ENCODE measurements at regions not wholly inside any gene's neighbourhood (a gene's known extent, or its start where the extent isn't known, plus 50 kb on each side); places are given as distances from the start of the nearest gene placed in this dataset.
"Not testable (repeated sequence)": the region's sequence is repeated elsewhere in the genome, so short reads cannot be mapped to it uniquely, and the experiment has no call there.

DNA sequence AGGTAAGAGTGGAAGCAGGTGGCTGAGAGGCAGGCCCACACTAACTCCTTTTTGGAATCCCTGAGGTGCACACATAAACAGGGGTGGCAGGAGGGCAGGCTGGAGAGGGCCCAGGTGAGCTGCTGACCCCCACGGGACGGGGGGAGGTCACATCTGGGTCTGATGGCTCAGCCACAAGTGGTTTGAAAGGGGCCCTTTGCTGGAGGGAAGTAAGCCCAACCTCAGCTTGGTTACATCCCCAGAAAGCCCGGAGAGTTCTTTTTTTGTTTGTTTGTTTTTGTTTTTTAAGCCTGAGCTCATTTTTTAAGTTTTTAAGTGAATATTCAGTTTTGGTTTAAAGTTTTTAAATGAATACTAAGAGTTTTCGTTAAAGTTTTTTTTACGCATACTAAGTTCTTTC lies 72.8 kb upstream of the CUX1 start:
- no peak for DNase-seq

DNA sequence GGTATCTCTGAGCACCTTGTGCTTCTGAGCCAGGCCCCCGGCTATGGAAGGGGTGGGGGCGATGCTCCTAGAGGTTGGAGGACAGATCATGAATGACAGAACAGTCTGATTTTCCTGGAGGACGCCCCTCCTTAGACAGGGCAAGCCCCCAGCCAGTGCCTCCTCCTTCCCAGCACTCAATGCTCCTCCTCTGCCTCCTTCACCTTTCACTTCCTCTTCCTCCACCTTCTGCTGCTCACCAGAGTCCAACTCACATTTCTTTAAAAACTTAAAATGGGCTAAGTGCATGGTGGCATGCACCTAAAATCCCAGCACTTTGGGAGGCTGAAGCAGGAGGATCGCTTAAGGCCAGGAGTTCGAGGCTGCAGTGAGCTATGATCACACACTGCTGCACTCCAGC lies 71.1 kb upstream of the CUX1 start:
- no peak for DNase-seq

DNA sequence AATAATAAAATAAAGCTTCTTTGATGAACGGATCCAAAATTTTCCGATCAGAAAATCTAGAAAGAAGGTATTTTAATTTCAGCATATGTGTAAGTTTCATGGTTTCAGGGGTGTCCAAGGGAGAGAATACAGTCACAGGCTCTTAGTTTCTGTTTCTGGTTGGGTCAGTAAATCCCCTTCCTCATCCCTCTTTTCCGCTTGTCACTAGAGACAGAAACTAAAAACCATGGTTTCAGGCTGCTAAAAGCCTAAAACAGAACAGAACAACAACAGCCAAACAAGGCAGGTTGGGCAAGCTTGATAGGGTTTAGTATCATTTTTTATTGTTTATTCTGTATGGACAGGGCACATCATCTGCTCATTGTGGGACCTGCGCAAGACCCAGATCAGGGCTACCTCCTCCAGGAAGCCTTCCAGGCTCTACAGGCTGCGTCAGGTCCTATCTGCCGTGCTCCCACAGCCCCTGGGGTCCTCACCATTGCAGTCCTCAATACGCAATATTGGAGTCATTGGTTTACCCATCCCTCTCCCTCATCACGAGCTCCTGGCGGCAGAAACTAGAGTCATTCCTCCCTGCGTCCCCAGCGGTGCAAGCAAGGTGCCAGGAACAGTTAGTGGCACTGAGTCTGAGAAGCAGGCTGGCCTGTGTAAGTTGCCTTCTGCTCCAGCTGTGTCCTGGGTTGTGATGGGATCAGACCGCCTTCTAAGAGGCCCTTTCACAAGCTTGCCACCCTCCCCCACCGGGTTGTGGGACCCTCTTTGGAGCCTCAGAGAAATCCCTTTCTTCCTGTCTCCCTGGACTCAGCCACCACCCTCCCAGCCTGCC lies 70.2 kb upstream of the CUX1 start:
- DNase-seq = no peak

DNA sequence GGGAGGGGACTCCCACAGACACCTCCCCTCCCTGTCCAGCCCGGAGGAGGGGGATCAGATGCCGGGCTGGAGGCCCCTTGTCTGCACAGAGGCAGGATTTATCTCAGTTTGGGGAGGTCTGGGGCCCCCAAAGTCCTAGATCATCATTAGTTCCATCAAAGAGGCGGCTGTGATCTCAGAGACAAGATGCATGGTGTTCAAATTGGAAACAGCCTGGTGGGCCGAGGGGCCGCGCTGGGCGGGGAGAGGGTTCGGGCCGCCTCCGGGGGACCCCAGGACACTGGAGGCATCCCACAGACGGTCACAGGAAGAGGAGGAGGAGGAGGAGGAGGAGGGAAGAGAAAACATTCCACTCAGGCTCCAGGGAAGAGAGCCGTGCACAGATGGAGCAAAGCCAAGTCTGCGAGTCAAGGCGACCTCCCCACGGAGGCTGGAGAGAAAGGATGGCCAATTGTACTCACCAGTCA lies 69.5 kb upstream of the CUX1 start:
- no peak for DNase-seq

DNA sequence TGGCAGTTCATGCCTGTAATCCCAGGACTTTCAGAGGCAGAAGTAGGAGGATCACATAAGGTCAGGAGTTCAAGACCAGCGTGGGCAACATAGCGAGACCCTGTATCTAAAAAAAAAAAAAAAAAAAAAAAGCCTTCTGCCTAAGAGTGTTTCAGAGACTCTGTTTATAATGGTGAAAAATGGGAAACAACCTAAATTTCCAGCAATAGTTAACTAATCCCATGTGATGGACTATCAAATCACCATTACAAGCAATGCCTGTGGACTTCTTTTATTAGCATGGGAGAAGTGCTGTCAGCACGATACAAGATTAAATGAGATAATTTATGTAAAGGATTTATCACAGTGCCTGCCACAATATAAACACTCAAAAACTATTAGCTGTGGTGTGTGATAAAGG lies 67.5 kb upstream of the CUX1 start:
- no peak for DNase-seq

DNA sequence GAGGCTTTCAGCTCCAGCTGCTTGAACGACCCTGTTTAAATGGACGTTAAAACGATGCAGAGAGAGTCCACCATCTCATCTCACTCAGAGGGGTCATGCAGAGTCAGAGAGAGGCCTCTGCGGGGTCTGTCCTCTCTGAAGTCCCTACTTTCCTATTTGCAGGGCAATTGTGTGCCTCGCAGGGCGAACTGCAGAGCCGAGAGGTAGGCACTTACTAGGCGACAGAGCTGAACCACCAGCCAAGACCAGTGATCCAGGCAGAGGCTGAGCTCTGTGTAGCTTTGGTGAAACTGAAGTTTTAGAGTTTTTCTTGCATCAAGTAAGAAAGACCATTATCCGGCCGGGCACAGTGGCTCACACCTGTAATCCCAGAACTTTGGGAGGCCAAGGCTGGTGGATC lies 64.1 kb upstream of the CUX1 start:
- DNase-seq = no peak

DNA sequence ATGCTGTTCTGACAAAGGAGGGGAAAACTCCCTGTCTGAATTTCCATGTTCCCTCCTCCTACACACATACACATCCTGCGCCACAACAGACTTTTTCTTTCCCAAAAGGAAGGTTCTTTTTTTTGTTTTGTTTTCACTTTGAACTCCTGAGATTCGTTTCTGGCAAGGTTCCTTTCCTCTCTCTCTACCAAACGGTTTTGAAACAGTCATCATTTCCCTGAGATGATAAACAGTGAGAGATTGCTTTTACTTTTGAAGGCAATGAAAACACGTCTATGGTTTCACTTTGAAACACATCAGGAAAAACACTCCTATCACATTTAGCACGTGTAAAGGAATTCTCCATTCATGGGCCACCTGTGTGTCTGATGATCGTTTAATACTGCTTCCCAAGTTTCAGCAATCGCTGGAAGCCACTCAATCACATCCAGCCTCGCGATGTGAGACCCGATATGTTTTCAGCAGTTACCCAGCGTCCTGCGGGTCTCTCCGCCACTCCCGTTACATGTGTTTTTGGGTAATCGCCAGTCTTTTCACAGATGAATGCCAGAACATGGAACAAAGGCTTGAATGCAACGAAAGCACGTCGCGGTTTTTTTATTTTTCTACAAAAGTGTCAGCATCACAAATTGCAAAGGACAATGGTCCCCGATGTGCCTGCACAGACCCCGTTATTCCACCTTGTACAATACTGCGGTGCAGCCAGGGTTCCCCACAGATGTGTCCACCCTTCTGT lies 62.8 kb upstream of the CUX1 start:
- no peak for DNase-seq

DNA sequence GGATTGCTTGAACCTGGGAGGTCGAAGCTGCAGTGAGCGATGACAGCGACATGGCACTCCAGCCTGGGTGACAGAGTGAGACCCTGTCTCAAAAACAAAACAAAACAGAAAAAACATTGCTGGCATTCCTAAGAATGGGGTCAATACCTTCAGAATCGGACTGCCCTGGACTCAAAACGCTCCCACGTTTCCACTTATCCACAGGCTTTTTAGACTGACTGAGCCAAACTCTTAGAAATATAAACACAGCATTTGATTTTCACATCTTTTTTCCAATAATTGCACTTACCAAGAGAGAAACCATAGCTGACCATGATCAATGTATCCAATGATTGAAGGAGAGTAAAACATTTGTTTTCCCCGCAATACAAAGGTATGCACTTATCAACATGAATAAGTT lies 59.5 kb upstream of the CUX1 start:
- no peak for DNase-seq

DNA sequence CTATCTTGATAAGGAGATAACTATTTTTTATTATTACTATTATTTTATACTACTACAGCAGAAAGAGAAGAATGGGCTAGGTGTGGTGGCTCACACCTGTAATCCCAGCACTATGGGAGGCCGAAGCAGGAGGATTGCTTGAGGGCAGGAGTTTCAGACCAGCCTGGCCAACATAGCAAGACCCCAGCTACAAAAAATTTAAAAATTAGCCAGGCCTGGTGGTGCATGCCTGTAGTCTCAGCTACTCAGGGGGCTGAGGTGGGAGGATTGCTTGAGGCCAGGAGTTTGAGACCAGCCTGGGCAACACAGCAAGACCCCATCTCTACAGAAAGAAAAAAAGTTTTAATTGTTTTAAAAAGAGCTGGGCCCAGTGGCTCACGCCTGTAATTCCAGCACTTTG lies 58.9 kb upstream of the CUX1 start:
- DNase-seq = not testable (repeated sequence)

DNA sequence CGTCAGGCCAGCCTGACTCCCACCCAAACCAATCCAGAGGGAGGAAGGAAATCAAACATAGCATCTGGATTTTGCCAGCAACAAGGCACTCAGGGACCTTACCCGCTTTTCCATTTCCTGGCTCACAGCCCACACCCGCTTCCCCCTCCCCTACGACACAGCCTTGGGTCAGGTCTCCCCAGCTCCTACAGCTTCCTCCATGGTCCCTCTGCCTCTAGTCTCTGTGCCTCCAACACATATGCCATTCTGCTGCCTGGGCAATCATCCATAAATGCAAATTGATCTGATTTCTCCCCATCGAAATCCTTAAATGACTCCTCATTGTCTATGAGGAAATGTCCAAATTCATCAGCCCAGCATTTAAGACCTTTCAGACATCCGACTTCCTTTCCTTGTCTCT lies 53.2 kb upstream of the CUX1 start:
- DNase-seq = no peak

DNA sequence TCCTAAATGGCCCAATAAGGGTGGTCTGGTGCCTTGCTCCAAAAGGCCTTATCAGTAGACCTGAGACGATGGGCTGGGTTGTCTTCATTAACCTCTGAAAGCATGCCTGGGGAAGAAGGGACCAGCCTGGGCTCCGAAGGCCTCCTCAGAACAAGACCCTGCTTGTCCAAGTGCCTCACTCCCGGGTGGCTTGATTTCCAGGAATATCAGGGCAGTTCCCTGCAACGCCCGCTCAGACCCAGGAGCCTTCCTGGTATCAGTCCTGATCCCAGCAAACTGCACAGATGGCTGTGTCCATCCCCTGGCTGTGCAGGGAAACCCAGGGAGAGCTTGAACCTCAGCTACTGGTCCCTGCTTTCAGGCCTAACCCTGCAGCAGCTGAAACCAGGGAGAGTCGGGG lies 49.9 kb upstream of the CUX1 start:
- no peak for DNase-seq

All from stimulated activated CD8-positive, alpha-beta memory T cell treated with anti-CD3 and anti-CD28 coated beads, Interleukin-4, amount 100 ng/mL, for 48 hours (primary cell).